HUES48 (cell line): ENCODE measurements at regions not wholly inside any gene's neighbourhood (a gene's known extent, or its start where the extent isn't known, plus 50 kb on each side); places are given as distances from the start of the nearest gene placed in this dataset.

ENCODE experiments used
- H3K27ac ChIP-seq: one replicate; pipeline ENCODE4 v1.7.0; 2013; ENCODE audit warnings: low read depth, low read length, inconsistent platforms
- H3K27me3 ChIP-seq: 2 replicates; pipeline ENCODE4 v1.6.1; 2013; ENCODE audit warnings: mild to moderate bottlenecking, low read length; ENCODE audit not compliant: control insufficient read depth, insufficient read depth
- H3K36me3 ChIP-seq: 2 replicates; pipeline ENCODE4 v1.6.1; 2013; ENCODE audit warnings: low read length; ENCODE audit not compliant: control insufficient read depth, insufficient read depth
- H3K4me1 ChIP-seq: 2 replicates; pipeline ENCODE4 v1.6.1; 2013; ENCODE audit warnings: mild to moderate bottlenecking, low read length; ENCODE audit not compliant: control insufficient read depth, insufficient read depth
- H3K4me3 ChIP-seq: 2 replicates; pipeline ENCODE4 v1.5.1; 2013; ENCODE audit warnings: mild to moderate bottlenecking, low read depth, low read length
- H3K9ac ChIP-seq: 2 replicates; pipeline ENCODE4 v1.6.1; 2013; ENCODE audit warnings: mild to moderate bottlenecking, low read depth, low read length, moderate library complexity
- H3K9me3 ChIP-seq: 2 replicates; pipeline ENCODE4 v1.6.1; 2013; ENCODE audit warnings: low read length; ENCODE audit not compliant: control insufficient read depth, insufficient read depth

DNA sequence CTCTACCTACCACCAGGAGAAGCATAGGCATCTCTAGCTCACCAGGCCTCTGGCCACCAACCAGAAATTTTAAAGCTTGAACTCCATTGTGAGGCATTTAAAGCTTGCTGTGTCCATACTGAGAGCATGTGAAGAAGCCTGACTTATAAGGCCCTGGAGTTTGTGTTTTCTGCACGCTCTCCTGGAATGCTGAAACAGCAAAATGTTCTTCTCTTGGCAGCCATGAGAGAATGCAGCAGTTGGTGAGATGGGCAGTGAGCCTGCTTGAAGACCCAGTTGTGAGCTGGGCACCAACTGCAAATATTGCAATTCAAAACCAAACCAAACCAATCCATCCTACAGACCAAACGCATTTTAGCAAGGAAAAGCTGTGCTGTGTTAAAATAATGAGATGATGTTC is 170.0 kb upstream of the IVNS1ABP start:
- H3K27me3 ChIP-seq, result no peaks in the 10 kb centered on the region
- H3K4me1 ChIP-seq, result peaks cover 6% of the 10 kb centered on the region
- no peak overlapping the region for H3K27ac ChIP-seq
- H3K9me3 ChIP-seq, result no peaks in the 10 kb centered on the region
- H3K36me3 ChIP-seq, result no peaks in the 10 kb centered on the region
- no peak overlapping the region for H3K4me3 ChIP-seq
- H3K9ac ChIP-seq, result no peak overlapping the region

DNA sequence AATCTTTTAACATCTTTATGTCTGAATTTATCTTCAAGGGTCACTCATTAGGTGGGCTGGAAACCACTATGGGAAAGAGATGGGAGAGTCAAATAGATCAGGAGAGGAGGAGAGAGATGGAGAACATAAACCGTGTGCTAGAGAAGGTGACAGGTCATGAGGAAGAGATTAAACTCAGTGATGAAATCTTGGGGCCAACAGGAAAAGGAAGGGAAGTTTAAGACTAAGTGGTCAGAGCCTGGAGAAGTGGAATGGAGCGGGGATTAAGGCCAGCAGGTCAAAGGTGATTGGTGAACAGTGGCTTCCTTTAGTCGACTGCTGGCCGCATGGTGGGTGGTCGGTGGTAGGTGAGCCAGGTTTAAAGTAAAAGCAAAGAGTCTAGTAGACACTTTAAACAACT is 169.3 kb upstream of the IVNS1ABP start:
- no peaks in the 10 kb centered on the region for H3K27me3 ChIP-seq
- H3K36me3 ChIP-seq, result no peaks in the 10 kb centered on the region
- peaks cover 6% of the 10 kb centered on the region for H3K4me1 ChIP-seq
- H3K9ac ChIP-seq, result no peak overlapping the region
- H3K4me3 ChIP-seq, result no peak overlapping the region
- no peak overlapping the region for H3K27ac ChIP-seq
- H3K9me3 ChIP-seq, result no peaks in the 10 kb centered on the region

DNA sequence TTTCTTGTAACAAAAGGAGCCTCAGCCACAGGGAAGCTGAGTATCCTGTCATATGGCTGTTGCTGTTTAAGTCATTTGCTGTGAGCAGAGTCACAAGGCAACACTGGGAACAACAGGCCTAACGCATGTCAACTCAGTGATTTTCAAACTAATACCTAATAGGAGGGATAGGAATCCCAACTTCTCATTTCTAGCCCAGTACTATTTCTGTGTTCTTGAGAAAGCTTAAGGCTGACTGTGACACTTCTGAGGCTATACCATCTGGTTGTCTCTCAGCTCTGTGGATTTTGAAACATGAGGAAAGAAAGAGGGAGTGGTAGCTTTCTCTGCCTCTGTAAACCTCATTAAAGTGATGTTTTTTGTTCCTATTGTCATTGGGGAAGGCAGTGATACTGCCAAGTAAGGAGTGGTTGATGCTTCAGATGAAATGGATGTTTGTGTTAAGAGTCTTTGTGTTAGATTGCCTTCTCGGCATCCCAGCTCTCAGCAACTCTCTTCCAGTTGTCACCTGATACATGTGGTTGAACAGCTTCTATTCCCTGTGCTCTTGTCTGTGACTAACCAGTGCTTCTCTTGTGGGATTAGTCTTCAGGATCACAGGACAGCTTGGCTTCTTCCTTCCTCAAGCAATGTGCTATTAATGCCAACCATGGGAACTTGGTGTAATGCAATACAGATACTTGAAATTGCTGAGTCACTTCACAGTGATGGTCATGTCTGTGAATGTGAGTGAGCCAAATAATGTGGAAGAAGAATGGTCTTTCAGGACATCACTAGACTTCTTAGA is 166.8 kb upstream of the IVNS1ABP start:
- Histone ChIP-seq H3K27me3 (no peaks in the 10 kb centered on the region), H3K4me3 (no peak overlapping the region), H3K4me1 (peaks cover 6% of the 10 kb centered on the region), H3K9me3 (no peaks in the 10 kb centered on the region), H3K36me3 (no peaks in the 10 kb centered on the region), H3K27ac (no peak overlapping the region), H3K9ac (no peak overlapping the region)

DNA sequence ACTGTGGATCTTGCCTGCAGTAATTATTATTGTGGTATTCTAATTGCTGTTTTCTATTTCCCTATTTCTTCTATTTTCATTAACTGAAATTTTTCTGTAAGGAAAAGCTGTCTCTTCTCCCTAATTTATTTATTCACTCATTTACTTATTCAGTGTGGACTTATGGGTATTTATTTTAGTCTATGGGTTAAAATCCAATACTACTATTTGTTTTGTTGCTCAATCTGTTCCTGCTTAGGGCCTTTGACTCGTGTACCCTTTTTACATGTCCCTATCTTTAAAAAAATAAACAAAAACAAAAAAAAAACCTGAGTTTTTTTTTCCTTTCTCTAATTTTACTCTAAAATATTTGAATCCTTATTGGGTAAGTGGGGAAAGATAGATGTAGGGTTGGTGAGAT is 166.2 kb upstream of the IVNS1ABP start:
- Histone ChIP-seq H3K36me3 (no peaks in the 10 kb centered on the region), H3K4me1 (peaks cover 6% of the 10 kb centered on the region), H3K9ac (no peak overlapping the region), H3K27me3 (no peaks in the 10 kb centered on the region), H3K27ac (no peak overlapping the region), H3K9me3 (no peaks in the 10 kb centered on the region), H3K4me3 (no peak overlapping the region)

DNA sequence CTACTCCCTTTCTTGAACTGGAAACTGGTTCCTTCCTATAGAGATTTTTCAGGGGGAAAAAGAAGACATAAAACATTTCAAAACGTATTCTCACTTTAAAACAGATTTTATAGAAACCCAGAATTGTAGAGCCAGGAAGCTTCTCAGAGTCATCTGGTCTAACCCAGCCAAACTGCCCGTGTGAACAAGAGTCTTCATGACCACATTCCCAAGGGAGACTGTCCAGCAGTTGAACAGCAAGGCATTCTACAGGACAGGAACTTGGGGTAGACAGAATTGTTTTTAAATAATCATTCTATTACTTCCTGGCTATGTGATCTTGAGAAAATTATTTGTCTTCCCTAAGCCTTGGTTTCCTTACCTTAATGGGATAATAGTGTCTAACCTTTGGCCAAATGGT is 163.5 kb upstream of the IVNS1ABP start:
- no peaks in the 10 kb centered on the region for H3K9me3 ChIP-seq
- peaks cover 6% of the 10 kb centered on the region for H3K4me1 ChIP-seq
- no peaks in the 10 kb centered on the region for H3K27me3 ChIP-seq
- no peaks in the 10 kb centered on the region for H3K36me3 ChIP-seq
- H3K4me3 ChIP-seq, result no peak overlapping the region
- no peak overlapping the region for H3K9ac ChIP-seq
- H3K27ac ChIP-seq, result no peak overlapping the region

DNA sequence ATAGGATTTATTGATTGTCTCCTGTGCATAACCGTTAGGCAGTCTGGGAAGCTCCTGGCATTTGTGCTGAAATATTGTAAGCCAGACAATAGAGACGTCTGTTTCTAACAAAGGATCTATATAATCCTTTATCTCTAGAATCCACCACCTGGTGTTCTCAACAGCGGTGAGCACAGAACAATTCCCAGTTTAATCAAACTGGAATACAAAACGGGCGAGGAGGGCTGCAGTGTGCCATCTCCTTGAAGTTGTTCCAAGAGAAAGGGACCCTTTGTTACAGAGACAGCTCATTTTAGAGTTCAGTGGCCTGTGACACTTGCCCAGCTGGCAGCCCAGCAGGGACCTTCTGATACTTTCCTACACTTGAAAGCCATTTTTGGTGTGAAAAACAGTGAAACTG is 162.8 kb upstream of the IVNS1ABP start:
- peak overlapping the region; percentile 5 for H3K27ac ChIP-seq
- H3K4me3 ChIP-seq, result no peak overlapping the region
- no peaks in the 10 kb centered on the region for H3K36me3 ChIP-seq
- H3K9me3 ChIP-seq, result no peaks in the 10 kb centered on the region
- H3K9ac ChIP-seq, result no peak overlapping the region
- H3K4me1 ChIP-seq, result peaks cover 6% of the 10 kb centered on the region
- H3K27me3 ChIP-seq, result no peaks in the 10 kb centered on the region

DNA sequence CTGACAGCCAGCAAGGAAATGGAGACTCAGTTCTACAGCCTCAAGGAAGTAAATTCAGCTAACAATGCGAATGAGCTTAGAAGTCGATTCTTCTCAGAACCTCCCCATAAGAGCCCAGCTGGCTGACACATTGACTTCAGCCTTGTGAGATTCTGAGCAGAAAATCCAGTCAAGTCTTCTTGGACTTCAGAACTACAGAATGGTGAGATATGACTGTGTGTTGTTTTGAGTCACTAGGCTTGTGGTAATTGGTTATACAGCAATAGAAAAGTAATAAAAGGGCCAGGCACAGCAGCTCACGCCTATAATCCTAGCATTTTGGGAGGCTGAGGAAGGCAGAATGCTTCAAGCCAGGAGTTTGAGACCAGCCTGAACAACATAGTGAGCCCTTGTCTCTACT is 161.8 kb upstream of the IVNS1ABP start:
- Histone ChIP-seq H3K4me3 (no peak overlapping the region), H3K27ac (no peak overlapping the region), H3K9ac (no peak overlapping the region), H3K9me3 (no peaks in the 10 kb centered on the region), H3K36me3 (no peaks in the 10 kb centered on the region), H3K27me3 (no peaks in the 10 kb centered on the region), H3K4me1 (peaks cover 4% of the 10 kb centered on the region)

DNA sequence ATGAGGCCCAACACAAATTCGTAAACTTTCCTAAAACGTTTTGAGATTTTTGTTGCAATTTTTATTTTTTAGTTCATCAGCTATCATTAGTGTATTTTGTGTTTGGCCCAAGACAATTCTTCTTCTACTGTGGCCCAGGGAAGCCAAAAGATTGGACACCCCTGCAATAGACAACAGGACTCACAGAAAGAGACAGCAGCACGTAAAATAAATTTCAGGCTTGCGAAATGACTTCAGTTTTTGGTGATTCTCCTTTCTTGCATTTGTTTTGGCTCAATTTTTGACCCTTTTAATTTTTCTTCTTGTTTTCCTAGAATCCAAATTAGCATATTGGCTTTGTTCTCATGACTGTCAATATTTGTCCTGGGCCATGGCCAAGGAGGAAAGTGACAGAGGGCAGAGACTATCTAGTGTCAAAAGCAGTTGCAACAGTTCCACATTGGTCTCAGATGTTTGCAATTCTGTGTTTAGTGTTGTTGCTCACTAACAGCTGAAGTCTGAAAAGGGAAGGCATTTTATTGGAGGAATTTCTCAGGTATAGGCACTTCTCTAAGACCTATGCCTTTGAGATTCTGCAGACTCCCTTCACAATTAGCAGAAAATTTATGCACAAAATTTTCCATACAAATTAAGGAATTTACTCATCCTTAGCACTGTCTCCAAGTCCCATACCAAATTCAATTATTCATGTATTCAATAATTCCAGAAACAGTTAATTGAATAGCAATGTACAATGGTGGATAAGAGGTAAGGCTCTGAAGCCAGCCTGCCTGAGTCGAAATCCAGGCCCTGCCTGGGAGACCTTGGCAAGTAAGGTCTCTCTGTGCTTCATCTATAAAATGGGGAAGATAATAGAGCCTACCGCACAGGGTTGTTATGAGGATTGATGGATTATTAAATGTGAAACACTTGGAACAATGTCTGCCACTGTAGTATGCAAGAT is 160.9 kb upstream of the IVNS1ABP start:
- Histone ChIP-seq H3K27ac (no peak overlapping the region), H3K27me3 (no peaks in the 10 kb centered on the region), H3K36me3 (no peaks in the 10 kb centered on the region), H3K4me1 (no peaks in the 10 kb centered on the region), H3K4me3 (no peak overlapping the region), H3K9me3 (no peaks in the 10 kb centered on the region), H3K9ac (no peak overlapping the region)

DNA sequence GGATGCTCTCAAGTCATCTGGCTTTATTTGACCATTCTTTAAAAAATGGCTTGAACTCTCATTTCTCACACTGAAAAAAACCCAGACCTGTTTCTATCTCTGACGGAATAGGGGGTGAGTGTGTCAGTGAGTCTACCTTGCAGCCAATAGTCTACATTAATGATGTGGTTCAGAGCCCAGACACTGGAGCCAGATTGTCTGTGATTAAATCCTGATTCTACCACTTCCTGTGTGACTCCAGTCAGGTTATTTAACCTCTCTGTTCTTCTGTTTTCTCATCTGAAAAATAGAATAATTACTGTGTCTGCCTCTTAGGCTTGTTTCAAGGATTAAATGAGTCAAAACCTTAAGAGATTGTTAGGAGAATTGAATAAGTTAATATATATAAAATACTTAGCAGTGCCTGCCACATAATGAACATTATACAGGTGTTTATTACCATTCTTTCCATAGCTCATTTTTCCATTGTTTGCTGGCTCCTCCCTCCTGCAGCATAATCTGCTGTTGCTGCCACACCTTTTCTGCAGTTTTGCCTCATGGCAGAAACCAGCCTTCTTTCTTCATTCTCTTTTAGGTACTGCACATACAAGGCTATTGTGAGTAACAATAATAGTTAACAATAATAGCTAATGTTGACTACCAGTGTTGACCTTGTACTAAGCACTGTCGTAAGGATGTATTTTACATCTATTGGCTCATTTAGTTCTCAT is 157.6 kb upstream of the IVNS1ABP start:
- Histone ChIP-seq H3K36me3 (no peaks in the 10 kb centered on the region), H3K9me3 (no peaks in the 10 kb centered on the region), H3K4me3 (no peak overlapping the region), H3K27me3 (no peaks in the 10 kb centered on the region), H3K4me1 (no peaks in the 10 kb centered on the region), H3K27ac (no peak overlapping the region), H3K9ac (no peak overlapping the region)

DNA sequence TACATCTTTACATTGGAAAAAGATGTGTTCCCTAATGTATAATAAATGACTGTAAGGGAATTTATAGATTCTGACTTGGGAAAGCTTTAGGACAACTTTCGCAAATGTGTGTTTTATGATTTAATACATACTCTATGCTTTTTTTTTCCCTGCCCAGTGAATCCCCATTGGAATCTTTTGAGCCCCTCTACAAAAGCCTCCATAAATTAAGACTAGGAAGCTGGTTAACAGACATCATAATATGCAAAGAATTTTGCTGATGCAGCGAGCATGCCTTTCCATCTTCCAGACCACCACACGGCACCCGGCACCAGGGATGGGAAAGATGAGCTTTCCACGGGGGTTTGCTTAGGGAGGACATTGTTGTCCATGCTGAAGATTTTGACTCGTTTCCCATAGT is 156.1 kb upstream of the IVNS1ABP start:
- Histone ChIP-seq H3K27ac (no peak overlapping the region), H3K27me3 (no peaks in the 10 kb centered on the region), H3K36me3 (no peaks in the 10 kb centered on the region), H3K9ac (no peak overlapping the region), H3K4me1 (no peaks in the 10 kb centered on the region), H3K9me3 (no peaks in the 10 kb centered on the region), H3K4me3 (no peak overlapping the region)

DNA sequence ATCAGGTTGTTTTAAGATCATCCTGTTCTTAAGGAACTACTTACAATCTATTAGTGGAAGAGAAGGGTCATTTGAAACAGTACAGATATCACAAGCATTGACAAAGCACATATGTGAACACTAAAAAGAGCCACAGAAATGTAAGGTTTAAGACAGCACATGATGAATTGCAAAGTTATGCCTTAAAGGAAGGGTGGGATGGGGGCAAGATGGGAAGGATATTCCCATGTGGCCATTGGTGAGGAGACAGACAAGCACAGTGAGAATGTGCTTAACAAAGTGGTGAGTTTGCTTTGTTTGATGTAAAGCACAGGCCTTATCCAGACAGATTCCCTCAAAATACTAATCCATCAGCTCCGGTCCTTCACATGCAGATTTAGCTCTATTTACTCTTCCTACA is 151.6 kb upstream of the IVNS1ABP start:
- no peaks in the 10 kb centered on the region for H3K4me1 ChIP-seq
- no peak overlapping the region for H3K4me3 ChIP-seq
- H3K36me3 ChIP-seq, result no peaks in the 10 kb centered on the region
- no peaks in the 10 kb centered on the region for H3K9me3 ChIP-seq
- no peak overlapping the region for H3K9ac ChIP-seq
- H3K27ac ChIP-seq, result no peak overlapping the region
- H3K27me3 ChIP-seq, result no peaks in the 10 kb centered on the region
